Neuron (in vitro differentiated cells): ENCODE measurements at regions not wholly inside any gene's neighbourhood (a gene's known extent, or its start where the extent isn't known, plus 50 kb on each side); places are given as distances from the start of the nearest gene placed in this dataset.
"Not testable (repeated sequence)": the region's sequence is repeated elsewhere in the genome, so short reads cannot be mapped to it uniquely, and the experiment has no call there.

ENCODE experiments used
- H2AFZ ChIP-seq: one replicate; pipeline ENCODE4 v1.6.1; 2013; ENCODE audit warnings: low read depth, mild to moderate bottlenecking, inconsistent platforms, low read length, moderate library complexity
- H3K27me3 ChIP-seq: one replicate; pipeline ENCODE4 v1.6.1; 2013; ENCODE audit warnings: low read length; ENCODE audit not compliant: insufficient read depth
- H3K36me3 ChIP-seq: one replicate; pipeline ENCODE4 v1.6.1; 2013; ENCODE audit warnings: low read length; ENCODE audit not compliant: insufficient read depth
- H3K4me1 ChIP-seq: one replicate; pipeline ENCODE4 v1.6.1; 2013; ENCODE audit warnings: low read length; ENCODE audit not compliant: insufficient read depth
- H3K4me3 ChIP-seq: 2 replicates; pipeline ENCODE4 v1.5.1; 2013; ENCODE audit warnings: mild to moderate bottlenecking, low read length, moderate library complexity
- H3K9me3 ChIP-seq: one replicate; pipeline ENCODE4 v1.6.1; 2013; ENCODE audit warnings: low read length

DNA sequence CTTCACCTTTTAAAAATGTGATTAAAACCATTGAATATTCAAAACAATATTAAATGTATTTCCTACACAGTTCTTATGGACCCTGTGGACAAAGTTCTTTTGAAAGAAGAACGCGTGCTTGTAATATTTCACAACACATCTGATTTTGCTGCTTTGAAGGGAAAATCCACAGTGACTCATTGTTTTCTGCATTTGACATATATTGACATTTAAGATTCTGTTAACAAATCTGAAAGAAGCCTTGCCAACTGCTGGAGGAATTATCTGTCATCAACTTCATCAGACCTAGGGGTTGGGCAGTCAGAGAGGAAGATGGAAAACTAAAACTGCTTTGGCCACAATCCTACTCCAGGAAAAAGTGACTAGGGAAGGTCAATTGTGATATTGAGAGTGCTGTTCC is 56.9 kb upstream of the RASEF start:
- Histone ChIP-seq H3K4me1 (no peaks in the 10 kb centered on the region), H2AFZ (no peak overlapping the region), H3K27me3 (no peaks in the 10 kb centered on the region), H3K9me3 (no peaks in the 10 kb centered on the region), H3K36me3 (no peaks in the 10 kb centered on the region), H3K4me3 (no peak overlapping the region)

DNA sequence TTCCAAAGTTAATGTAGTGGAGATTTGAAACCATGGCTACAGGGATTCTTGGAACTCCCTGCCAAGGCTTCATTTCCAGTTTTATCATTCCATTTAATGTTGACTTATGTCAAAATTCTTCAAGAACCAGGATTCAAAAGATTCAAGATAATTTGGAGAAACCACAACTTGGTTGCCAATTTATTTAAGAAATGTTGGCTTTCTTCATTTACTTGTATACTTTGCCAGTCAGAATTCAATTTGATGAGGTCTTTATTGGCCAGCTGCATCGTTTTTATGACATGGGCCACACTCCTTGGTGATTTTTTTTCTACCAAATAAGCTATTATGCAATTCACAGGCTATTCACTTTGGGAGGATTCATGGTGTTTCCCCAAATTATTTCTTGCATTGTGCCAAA is 53.1 kb upstream of the RASEF start:
- Histone ChIP-seq H3K27me3 (no peaks in the 10 kb centered on the region), H3K4me1 (no peaks in the 10 kb centered on the region)

DNA sequence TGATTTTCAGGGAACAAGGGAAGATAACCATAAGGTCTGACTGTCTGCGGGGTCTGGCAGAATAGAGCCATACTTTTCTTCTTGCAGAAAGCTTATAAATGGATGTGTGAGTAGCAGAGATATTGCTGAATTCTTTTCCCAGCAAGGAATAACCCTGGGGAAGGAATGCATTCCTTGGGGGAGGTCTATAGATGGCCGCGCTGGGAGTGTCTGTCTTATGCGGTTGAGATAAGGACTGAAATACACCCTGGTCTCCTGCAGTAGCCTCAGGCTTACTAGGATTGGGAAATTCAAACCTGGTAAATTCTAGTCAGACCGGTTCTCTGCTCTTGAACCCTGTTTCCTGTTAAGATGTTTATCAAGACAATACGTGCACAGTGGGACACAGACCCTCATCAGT is 50.5 kb upstream of the RASEF start:
- not testable (repeated sequence) for H3K36me3 ChIP-seq, H3K4me3 ChIP-seq, H3K27me3 ChIP-seq, H3K4me1 ChIP-seq, H2AFZ ChIP-seq, H3K9me3 ChIP-seq

More for the DNA sequence above, 53.1 kb upstream of the RASEF start:
- Histone ChIP-seq H3K4me3 (no peak overlapping the region), H3K9me3 (no peaks in the 10 kb centered on the region), H3K36me3 (no peaks in the 10 kb centered on the region), H2AFZ (no peak overlapping the region)
